Transverse colon (tissue), 3 donors: ENCODE measurements at regions not wholly inside any gene's neighbourhood (a gene's known extent, or its start where the extent isn't known, plus 50 kb on each side); places are given as distances from the start of the nearest gene placed in this dataset.

Experiments used
- EP300 ChIP-seq: sonication (generic); formaldehyde crosslinking; IDR thresholded peaks from one replicate; pipeline ENCODE4 v1.6.1; 2017; ENCODE audit warnings: antibody characterized with exemption, low read depth
- POLR2A ChIP-seq: fragments of 450-650 bp; IDR thresholded peaks from one replicate; pipeline ENCODE4 v1.6.1; 2016; ENCODE audit warnings: antibody characterized with exemption, mild to moderate bottlenecking, moderate library complexity
- TF ChIP-seq, protein P1 (sequence below), 5 experiments: fragments of 200-600 bp in 3 of 5; fragments of 450-650 bp in 2 of 5; sonication (generic) in 3 of 5; IDR thresholded peaks; 1 replicate in 2 of 5; 2 replicates in 3 of 5; pipeline ENCODE4 v1.5.1; 2016 to 2017; ENCODE audit warnings: antibody characterized with exemption in 5 of 5, inconsistent platforms in 3 of 5, mild to moderate bottlenecking in 2 of 5, moderate library complexity in 1 of 5

DNA sequence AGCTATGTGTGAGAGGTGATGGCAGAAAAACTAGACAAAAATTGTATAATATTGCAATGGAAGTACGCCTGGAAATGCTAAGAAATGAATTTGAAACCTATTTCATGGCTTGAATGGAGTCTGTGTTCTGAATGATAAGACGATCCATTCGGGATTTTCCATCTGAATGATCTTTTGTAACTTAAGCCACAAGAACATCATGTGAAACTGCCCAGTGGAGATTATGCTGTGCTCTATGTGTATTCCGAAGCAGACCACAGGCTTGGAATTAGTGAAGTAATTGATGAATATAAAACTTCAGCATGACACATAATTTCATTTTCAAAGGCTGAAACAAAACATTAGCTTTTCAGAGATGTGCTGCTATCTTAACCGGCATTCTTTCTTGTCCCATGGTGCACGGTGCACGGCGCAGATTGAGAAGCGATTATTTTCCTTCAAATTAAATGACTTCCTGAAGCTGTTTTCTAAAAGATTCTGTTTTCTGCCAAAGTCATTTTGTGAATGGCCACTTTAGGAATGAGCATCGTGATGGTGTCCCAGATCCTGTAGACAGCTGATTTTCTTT lies 652.9 kb downstream of the PLA2G4A start:
- TF ChIP-seq, protein P1, sequence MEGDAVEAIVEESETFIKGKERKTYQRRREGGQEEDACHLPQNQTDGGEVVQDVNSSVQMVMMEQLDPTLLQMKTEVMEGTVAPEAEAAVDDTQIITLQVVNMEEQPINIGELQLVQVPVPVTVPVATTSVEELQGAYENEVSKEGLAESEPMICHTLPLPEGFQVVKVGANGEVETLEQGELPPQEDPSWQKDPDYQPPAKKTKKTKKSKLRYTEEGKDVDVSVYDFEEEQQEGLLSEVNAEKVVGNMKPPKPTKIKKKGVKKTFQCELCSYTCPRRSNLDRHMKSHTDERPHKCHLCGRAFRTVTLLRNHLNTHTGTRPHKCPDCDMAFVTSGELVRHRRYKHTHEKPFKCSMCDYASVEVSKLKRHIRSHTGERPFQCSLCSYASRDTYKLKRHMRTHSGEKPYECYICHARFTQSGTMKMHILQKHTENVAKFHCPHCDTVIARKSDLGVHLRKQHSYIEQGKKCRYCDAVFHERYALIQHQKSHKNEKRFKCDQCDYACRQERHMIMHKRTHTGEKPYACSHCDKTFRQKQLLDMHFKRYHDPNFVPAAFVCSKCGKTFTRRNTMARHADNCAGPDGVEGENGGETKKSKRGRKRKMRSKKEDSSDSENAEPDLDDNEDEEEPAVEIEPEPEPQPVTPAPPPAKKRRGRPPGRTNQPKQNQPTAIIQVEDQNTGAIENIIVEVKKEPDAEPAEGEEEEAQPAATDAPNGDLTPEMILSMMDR (IDR thresholded peaks at IDR 0.05), result no peak
- TF ChIP-seq POLR2A (no peak), EP300 (no peak)
